ENCODE measurements at regions not wholly inside any gene's neighbourhood (a gene's known extent, or its start where the extent isn't known, plus 50 kb on each side); places are given as distances from the start of the nearest gene placed in this dataset.

- no peak for TF ChIP-seq REST (IDR thresholded peaks at IDR 0.05; ENCODE audit: insufficient read depth in 1 of 2, low read depth in 2 of 2, low read length in 2 of 2)
- TF ChIP-seq TAF1 (IDR thresholded peaks at IDR 0.05; ENCODE audit: borderline replicate concordance, insufficient read depth, low read length): no peak
- TF ChIP-seq POLR2AphosphoS5 (IDR thresholded peaks at IDR 0.05; ENCODE audit: low read depth, low read length): no peak
- TF ChIP-seq SIN3A (IDR thresholded peaks at IDR 0.05; ENCODE audit: borderline replicate concordance, insufficient read depth, low read length): no peak
- TF ChIP-seq FOXP2 (optimal IDR thresholded peaks at IDR 0.05; ENCODE audit: borderline replicate concordance, extremely low read depth, extremely low read length, insufficient read depth): no peak
Measured at GRCh38 chr16:59163371-59164055, 429.4 kb upstream of the GOT2 start.

Data from PFSK-1 (cell line).